ENCODE measurements at regions not wholly inside any gene's neighbourhood (a gene's known extent, or its start where the extent isn't known, plus 50 kb on each side); places are given as distances from the start of the nearest gene placed in this dataset.

- Histone ChIP-seq H3K4me3 (replicated peaks in 1 of 3; ENCODE audit: low read depth in 2 of 3, low read length in 3 of 3) (no peak overlapping the region), H3K36me3 (replicated peaks in 1 of 2; ENCODE audit: control insufficient read depth in 1 of 2, insufficient read depth in 2 of 2, low read length in 2 of 2) (no peaks in the 10 kb centered on the region), H3K27me3 (ENCODE audit: control insufficient read depth in 2 of 2, insufficient read depth in 2 of 2, low read length in 2 of 2) (no peaks in the 10 kb centered on the region), H3K4me2 (replicated peaks; ENCODE audit: extremely low read depth, low read length, poor library complexity, severe bottlenecking) (no peak overlapping the region), H3K9me3 (replicated peaks in 1 of 2; ENCODE audit: control insufficient read depth in 1 of 2, insufficient read depth in 1 of 2, low read length in 2 of 2) (no peaks in the 10 kb centered on the region), H2AFZ (ENCODE audit: insufficient read depth, low read depth, low read length, poor library complexity, severe bottlenecking) (no peak overlapping the region), H4K20me1 (ENCODE audit: insufficient read depth, low read length) (no peaks in the 10 kb centered on the region), H3K4me1 (ENCODE audit: control insufficient read depth in 1 of 2, insufficient read depth in 2 of 2, low read length in 2 of 2) (peaks cover 54 to 56% of the 10 kb centered on the region in 2 donors), H3K79me2 (ENCODE audit: insufficient read depth, low read length) (no peaks in the 10 kb centered on the region), H3K9ac (ENCODE audit: insufficient read depth, low read length, poor library complexity, severe bottlenecking) (no peak overlapping the region), H3K27ac (ENCODE audit: low read depth in 1 of 2, low read length in 2 of 2) (peak overlapping the region in 1 of 2 donors; percentile 68)
- H3K27me3 Mint-ChIP-seq (ENCODE audit: low read depth in 3 of 3): peaks cover 0 to 10% (median 2%) of the 10 kb centered on the region in 3 donors
- DNase-seq: peak; percentile 13 to 37 (median 23)
- peaks cover 0 to 2% (median 0%) of the 10 kb centered on the region in 7 donors for H3K9me3 Mint-ChIP-seq
- WGBS (ENCODE audit: insufficient coverage): 62% methylated on average over 2 of the region's 2 CpGs
- H3K4me3 Mint-ChIP-seq: no peak overlapping the region
- TF ChIP-seq CTCF (IDR thresholded peaks at IDR 0.05): no peak
- no peak overlapping the region for H3K27ac Mint-ChIP-seq
- intact Hi-C loops (cut with micrococcal nuclease): no loop called here
- no peaks in the 10 kb centered on the region for H3K4me1 Mint-ChIP-seq
- peaks cover 0 to 4% of the 10 kb centered on the region in 2 donors for H3K36me3 Mint-ChIP-seq
These were observed 123.7 kb upstream of the DHRS4 start for GRCh38 chr14:23829736-23830471.

- no peak for TF ChIP-seq CTCF (IDR thresholded peaks at IDR 0.05)
- Histone ChIP-seq H3K79me2 (ENCODE audit: insufficient read depth, low read length) (no peaks in the 10 kb centered on the region), H3K4me2 (replicated peaks; ENCODE audit: extremely low read depth, low read length, poor library complexity, severe bottlenecking) (peak overlapping the region; percentile 11), H3K27ac (ENCODE audit: low read depth in 1 of 2, low read length in 2 of 2) (peak overlapping the region in 1 of 2 donors; percentile 32), H3K4me3 (replicated peaks in 1 of 3; ENCODE audit: low read depth in 2 of 3, low read length in 3 of 3) (no peak overlapping the region), H3K27me3 (ENCODE audit: control insufficient read depth in 2 of 2, insufficient read depth in 2 of 2, low read length in 2 of 2) (no peaks in the 10 kb centered on the region), H4K20me1 (ENCODE audit: insufficient read depth, low read length) (no peaks in the 10 kb centered on the region), H2AFZ (ENCODE audit: insufficient read depth, low read depth, low read length, poor library complexity, severe bottlenecking) (peak overlapping the region; percentile 25), H3K4me1 (ENCODE audit: control insufficient read depth in 1 of 2, insufficient read depth in 2 of 2, low read length in 2 of 2) (peaks cover 53 to 56% of the 10 kb centered on the region in 2 donors), H3K9ac (ENCODE audit: insufficient read depth, low read length, poor library complexity, severe bottlenecking) (no peak overlapping the region), H3K9me3 (replicated peaks in 1 of 2; ENCODE audit: control insufficient read depth in 1 of 2, insufficient read depth in 1 of 2, low read length in 2 of 2) (no peaks in the 10 kb centered on the region), H3K36me3 (replicated peaks in 1 of 2; ENCODE audit: control insufficient read depth in 1 of 2, insufficient read depth in 2 of 2, low read length in 2 of 2) (no peaks in the 10 kb centered on the region)
- H3K9me3 Mint-ChIP-seq: peaks cover 0 to 2% (median 0%) of the 10 kb centered on the region in 7 donors
- 0% methylated on average over 2 of the region's 3 CpGs for WGBS (ENCODE audit: insufficient coverage)
- DNase-seq: peak; percentile 12 to 20 (median 19)
- no peaks in the 10 kb centered on the region for H3K4me1 Mint-ChIP-seq
- H3K4me3 Mint-ChIP-seq: peak overlapping the region in 1 of 2 donors; percentile 22
- peaks cover 0 to 4% of the 10 kb centered on the region in 2 donors for H3K36me3 Mint-ChIP-seq
- intact Hi-C loops (cut with micrococcal nuclease): no loop called here
- peak overlapping the region in 2 of 7 donors; percentile 64 to 82 for H3K27ac Mint-ChIP-seq
- peaks cover 0 to 5% (median 2%) of the 10 kb centered on the region in 3 donors for H3K27me3 Mint-ChIP-seq (ENCODE audit: low read depth in 3 of 3)
These were observed 122.0 kb upstream of the DHRS4 start for GRCh38 chr14:23831596-23831995.

Measured in CD14-positive monocyte (primary cell).